Peyer's patch (tissue), 4 donors: ENCODE measurements at regions not wholly inside any gene's neighbourhood (a gene's known extent, or its start where the extent isn't known, plus 50 kb on each side); places are given as distances from the start of the nearest gene placed in this dataset.

Experiments
- POLR2A ChIP-seq, 2 donors: fragments of 450-650 bp; IDR thresholded peaks; one replicate each; pipeline ENCODE4 v1.5.1; 2017; ENCODE audit warnings: antibody characterized with exemption in 2 of 2, mild to moderate bottlenecking in 2 of 2, moderate library complexity in 2 of 2
- TF ChIP-seq, protein P1 (sequence below), 6 experiments: fragments of 450-650 bp in 4 of 6; fragments of 200-600 bp in 2 of 6; sonication (generic) in 1 of 6; IDR thresholded peaks; one replicate each; pipeline ENCODE4 v1.5.1; 2017 to 2019; ENCODE audit warnings: antibody characterized with exemption in 6 of 6, mild to moderate bottlenecking in 3 of 6, moderate library complexity in 1 of 6

- TF ChIP-seq, protein P1, sequence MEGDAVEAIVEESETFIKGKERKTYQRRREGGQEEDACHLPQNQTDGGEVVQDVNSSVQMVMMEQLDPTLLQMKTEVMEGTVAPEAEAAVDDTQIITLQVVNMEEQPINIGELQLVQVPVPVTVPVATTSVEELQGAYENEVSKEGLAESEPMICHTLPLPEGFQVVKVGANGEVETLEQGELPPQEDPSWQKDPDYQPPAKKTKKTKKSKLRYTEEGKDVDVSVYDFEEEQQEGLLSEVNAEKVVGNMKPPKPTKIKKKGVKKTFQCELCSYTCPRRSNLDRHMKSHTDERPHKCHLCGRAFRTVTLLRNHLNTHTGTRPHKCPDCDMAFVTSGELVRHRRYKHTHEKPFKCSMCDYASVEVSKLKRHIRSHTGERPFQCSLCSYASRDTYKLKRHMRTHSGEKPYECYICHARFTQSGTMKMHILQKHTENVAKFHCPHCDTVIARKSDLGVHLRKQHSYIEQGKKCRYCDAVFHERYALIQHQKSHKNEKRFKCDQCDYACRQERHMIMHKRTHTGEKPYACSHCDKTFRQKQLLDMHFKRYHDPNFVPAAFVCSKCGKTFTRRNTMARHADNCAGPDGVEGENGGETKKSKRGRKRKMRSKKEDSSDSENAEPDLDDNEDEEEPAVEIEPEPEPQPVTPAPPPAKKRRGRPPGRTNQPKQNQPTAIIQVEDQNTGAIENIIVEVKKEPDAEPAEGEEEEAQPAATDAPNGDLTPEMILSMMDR (IDR thresholded peaks at IDR 0.05), result no peak
- TF ChIP-seq POLR2A (IDR thresholded peaks at IDR 0.05), result no peak
These were observed 128.7 kb downstream of the MID1IP1 start for GRCh38 chrX:38929966-38930421.
